KMS-11 (cell line): ENCODE measurements at regions not wholly inside any gene's neighbourhood (a gene's known extent, or its start where the extent isn't known, plus 50 kb on each side); places are given as distances from the start of the nearest gene placed in this dataset.

Experiments used
- H2AFZ ChIP-seq: fragments of 200-600 bp; sonication (generic); 2 replicates; pipeline ENCODE4 v1.6.1; 2016; ENCODE audit warnings: antibody characterized with exemption, mixed run types, low read depth
- H3K27ac ChIP-seq: fragments of 200-600 bp; sonication (generic); 2 replicates; pipeline ENCODE4 v1.6.1; 2016; ENCODE audit warnings: mild to moderate bottlenecking, mixed run types
- H3K27me3 ChIP-seq: fragments of 200-600 bp; sonication (generic); 2 replicates; pipeline ENCODE4 v1.6.1; 2017; ENCODE audit warnings: mild to moderate bottlenecking, low read depth, mixed run types, moderate library complexity; ENCODE audit not compliant: insufficient read depth
- H3K36me3 ChIP-seq: fragments of 200-600 bp; sonication (generic); 2 replicates; pipeline ENCODE4 v1.6.1; 2017; ENCODE audit warnings: mild to moderate bottlenecking, mixed run types; ENCODE audit not compliant: insufficient read depth
- H3K4me1 ChIP-seq: fragments of 200-600 bp; sonication (generic); 2 replicates; pipeline ENCODE4 v1.6.1; 2016; ENCODE audit warnings: mild to moderate bottlenecking, low read depth, mixed run types; ENCODE audit not compliant: poor library complexity, severe bottlenecking
- H3K4me2 ChIP-seq: fragments of 200-600 bp; sonication (generic); 2 replicates; pipeline ENCODE4 v1.7.0; 2016; ENCODE audit warnings: mild to moderate bottlenecking, mixed run types
- H3K4me3 ChIP-seq: fragments of 200-600 bp; sonication (generic); IDR thresholded peaks from 2 replicates; pipeline ENCODE4 v1.6.1; 2017; ENCODE audit warnings: low read depth, low read length, mixed read lengths; ENCODE audit not compliant: insufficient read depth
- H3K79me2 ChIP-seq: fragments of 200-600 bp; sonication (generic); 2 replicates; pipeline ENCODE4 v1.6.1; 2016; ENCODE audit warnings: low read depth, mixed run types; ENCODE audit not compliant: insufficient read depth
- H3K9ac ChIP-seq: fragments of 200-600 bp; sonication (generic); 2 replicates; pipeline ENCODE4 v1.6.1; 2016; ENCODE audit warnings: mild to moderate bottlenecking, mixed run types
- H4K20me1 ChIP-seq: fragments of 200-600 bp; sonication (generic); 2 replicates; pipeline ENCODE4 v1.6.1; 2016; ENCODE audit warnings: mild to moderate bottlenecking, mixed run types; ENCODE audit not compliant: insufficient read depth
- TF ChIP-seq, protein P1 (sequence below): fragments of 200-600 bp; sonication (generic); conservative IDR thresholded peaks from 2 replicates; pipeline ENCODE4 v1.6.1; 2017; ENCODE audit warnings: low read depth, mild to moderate bottlenecking, antibody characterized with exemption, low read length, moderate library complexity, mixed read lengths

DNA sequence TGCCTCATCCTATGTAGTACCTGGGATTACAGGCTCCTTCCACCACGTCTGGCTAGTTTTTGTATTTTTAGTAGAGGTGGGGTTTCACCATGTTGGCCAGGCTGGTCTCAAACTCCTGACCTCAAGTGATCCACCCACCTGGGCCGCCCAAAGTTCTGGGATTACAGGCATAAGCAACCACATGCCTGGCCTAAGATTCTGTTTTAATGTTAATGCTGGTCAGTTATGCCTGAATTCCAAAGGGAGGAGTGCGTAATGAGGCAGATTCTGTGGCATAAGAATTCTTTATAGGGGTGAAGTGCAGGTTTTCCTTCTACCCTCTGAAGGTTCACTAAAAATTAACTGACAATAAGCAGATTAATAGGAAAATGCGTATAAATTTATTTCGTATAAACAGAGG lies 1343.8 kb upstream of the LRRTM1 start:
- no peaks in the 10 kb centered on the region for H3K79me2 ChIP-seq
- no peak overlapping the region for H3K27ac ChIP-seq
- no peak overlapping the region for H2AFZ ChIP-seq
- no peak overlapping the region for H3K4me3 ChIP-seq
- TF ChIP-seq, protein P1, sequence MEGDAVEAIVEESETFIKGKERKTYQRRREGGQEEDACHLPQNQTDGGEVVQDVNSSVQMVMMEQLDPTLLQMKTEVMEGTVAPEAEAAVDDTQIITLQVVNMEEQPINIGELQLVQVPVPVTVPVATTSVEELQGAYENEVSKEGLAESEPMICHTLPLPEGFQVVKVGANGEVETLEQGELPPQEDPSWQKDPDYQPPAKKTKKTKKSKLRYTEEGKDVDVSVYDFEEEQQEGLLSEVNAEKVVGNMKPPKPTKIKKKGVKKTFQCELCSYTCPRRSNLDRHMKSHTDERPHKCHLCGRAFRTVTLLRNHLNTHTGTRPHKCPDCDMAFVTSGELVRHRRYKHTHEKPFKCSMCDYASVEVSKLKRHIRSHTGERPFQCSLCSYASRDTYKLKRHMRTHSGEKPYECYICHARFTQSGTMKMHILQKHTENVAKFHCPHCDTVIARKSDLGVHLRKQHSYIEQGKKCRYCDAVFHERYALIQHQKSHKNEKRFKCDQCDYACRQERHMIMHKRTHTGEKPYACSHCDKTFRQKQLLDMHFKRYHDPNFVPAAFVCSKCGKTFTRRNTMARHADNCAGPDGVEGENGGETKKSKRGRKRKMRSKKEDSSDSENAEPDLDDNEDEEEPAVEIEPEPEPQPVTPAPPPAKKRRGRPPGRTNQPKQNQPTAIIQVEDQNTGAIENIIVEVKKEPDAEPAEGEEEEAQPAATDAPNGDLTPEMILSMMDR: no peak
- no peaks in the 10 kb centered on the region; the same call in 1 of the 2 replicates for H3K36me3 ChIP-seq
- no peak overlapping the region for H3K9ac ChIP-seq
- no peaks in the 10 kb centered on the region for H3K27me3 ChIP-seq
- H3K4me2 ChIP-seq: no peak overlapping the region
- H4K20me1 ChIP-seq: no peaks in the 10 kb centered on the region
- no peaks in the 10 kb centered on the region for H3K4me1 ChIP-seq

DNA sequence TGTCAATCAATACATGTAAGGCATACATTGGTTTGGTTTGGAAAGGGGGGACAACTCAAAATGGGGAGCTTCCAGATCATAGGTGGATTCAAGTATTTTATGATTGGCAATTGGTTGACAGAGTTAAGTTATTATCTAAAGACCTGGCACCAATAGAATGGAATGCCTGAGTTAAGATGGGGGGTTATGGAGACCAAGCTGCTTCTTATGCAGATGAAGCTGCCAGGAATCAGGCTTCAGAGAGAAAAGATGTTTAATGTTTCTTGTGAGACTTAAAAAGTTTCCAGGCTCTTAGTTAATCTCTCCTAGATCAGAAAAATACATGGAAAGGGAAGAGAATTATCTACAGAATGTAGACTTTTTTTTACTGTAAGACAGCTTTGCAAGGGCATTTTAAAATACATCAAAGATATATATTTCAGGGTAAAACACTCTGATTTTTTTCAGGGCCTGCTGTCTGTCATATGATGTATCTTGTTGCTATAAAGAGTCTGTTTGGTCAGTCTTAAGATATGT lies 1343.2 kb upstream of the LRRTM1 start:
- H2AFZ ChIP-seq: no peak overlapping the region
- H3K27me3 ChIP-seq: no peaks in the 10 kb centered on the region
- H3K4me1 ChIP-seq: no peaks in the 10 kb centered on the region
- no peaks in the 10 kb centered on the region for H3K79me2 ChIP-seq
- no peak overlapping the region for H3K4me3 ChIP-seq
- no peak overlapping the region for H3K9ac ChIP-seq
- H3K4me2 ChIP-seq: no peak overlapping the region
- H4K20me1 ChIP-seq: no peaks in the 10 kb centered on the region
- TF ChIP-seq, protein P1: no peak
- H3K27ac ChIP-seq: no peak overlapping the region
- H3K36me3 ChIP-seq: no peaks in the 10 kb centered on the region; the same call in 1 of the 2 replicates

DNA sequence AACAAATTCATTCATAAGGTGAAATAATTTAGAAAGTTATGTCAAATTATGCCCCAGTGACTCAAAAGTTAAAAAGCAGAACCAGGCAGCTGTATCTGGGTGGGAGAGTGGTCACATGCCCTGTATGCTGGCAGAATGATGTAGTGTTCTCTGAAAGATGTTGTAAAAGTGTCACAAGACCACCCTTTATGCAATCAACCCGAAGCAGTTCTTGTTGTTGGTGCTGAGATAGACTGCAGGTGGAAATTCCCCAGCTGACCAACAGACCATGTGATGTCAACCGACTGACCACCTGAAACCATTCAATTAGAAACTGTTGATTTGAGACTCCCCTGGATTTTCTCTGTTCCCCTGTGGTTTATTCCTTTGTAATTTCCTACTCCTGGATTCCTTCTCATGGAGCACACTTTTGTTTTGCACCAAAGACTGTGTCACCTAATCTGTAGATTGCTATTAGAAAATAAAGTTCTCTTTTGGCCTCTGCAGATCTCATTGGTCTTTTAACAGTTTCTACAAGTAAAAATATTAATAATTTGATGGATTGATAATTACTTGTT lies 1341.3 kb upstream of the LRRTM1 start:
- Histone ChIP-seq H3K4me3 (no peak overlapping the region), H3K4me2 (no peak overlapping the region), H3K9ac (no peak overlapping the region), H3K4me1 (no peaks in the 10 kb centered on the region), H2AFZ (no peak overlapping the region), H3K27me3 (no peaks in the 10 kb centered on the region), H4K20me1 (no peaks in the 10 kb centered on the region), H3K79me2 (no peaks in the 10 kb centered on the region), H3K27ac (no peak overlapping the region), H3K36me3 (no peaks in the 10 kb centered on the region; the same call in 1 of the 2 replicates)
- TF ChIP-seq, protein P1: no peak

DNA sequence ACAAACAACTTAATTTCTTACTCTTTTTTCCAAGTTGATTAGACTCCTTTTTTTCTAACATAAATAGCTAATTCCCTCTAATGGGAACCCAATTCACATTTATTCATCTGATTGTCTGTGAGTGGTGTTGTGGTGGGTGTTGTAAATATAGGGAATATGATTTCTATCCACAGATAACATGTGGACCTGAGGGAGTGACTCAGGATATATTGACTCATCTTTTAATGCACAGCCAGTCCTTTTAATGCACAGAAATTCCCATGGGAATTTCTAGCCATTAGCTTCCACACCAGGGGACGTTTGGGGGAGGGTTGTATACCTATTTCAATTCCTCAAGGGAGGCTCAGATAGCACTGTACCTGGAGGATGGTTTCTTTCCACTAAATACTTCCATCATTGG lies 1339.6 kb upstream of the LRRTM1 start:
- H3K79me2 ChIP-seq: no peaks in the 10 kb centered on the region
- no peak overlapping the region for H3K9ac ChIP-seq
- H3K4me2 ChIP-seq: no peak overlapping the region
- TF ChIP-seq, protein P1: no peak
- no peaks in the 10 kb centered on the region for H3K27me3 ChIP-seq
- no peaks in the 10 kb centered on the region; the same call in 1 of the 2 replicates for H3K36me3 ChIP-seq
- H2AFZ ChIP-seq: no peak overlapping the region
- H3K4me1 ChIP-seq: no peaks in the 10 kb centered on the region
- H3K4me3 ChIP-seq: no peak overlapping the region
- no peaks in the 10 kb centered on the region for H4K20me1 ChIP-seq
- H3K27ac ChIP-seq: no peak overlapping the region
